IMR-90 (cell line): ENCODE measurements at regions not wholly inside any gene's neighbourhood (a gene's known extent, or its start where the extent isn't known, plus 50 kb on each side); places are given as distances from the start of the nearest gene placed in this dataset.

ENCODE experiments used
- ATAC-seq: fragments of 200-7000 bp; cut with Tn5 transposase; 2 replicates; pipeline ENCODE4 v1.9.1; 2020; ENCODE audit warnings: low read depth, mild to moderate bottlenecking, moderate library complexity
- BruUV-seq: library from RNA; stranded (reverse); fragments of 400-500 nt; replicated peaks from 2 replicates; lab custom pipeline; 2021; lab: Mats Ljungman, UMichigan
- CTCF ChIA-PET: fragments of 300-600 bp; formaldehyde crosslinking; extraction: SDS; loops from one replicate; lab custom pipeline; 2021; ENCODE audit warnings: antibody characterized with exemption; lab: Yijun Ruan, JAX
- POLR2A ChIA-PET: fragments of 300-600 bp; sonication (Branson Sonifier 250); formaldehyde crosslinking; loops from one replicate; lab custom pipeline; 2022; ENCODE audit warnings: antibody characterized with exemption; ENCODE audit not compliant: unreplicated experiment; lab: Charles Lee
- DNase-seq: peaks from one replicate; pipeline ENCODE4 v3.0.0; 2013
- H2AFZ ChIP-seq: replicated peaks from 2 replicates; pipeline ENCODE3; 2013; ENCODE audit warnings: low read length, mild to moderate bottlenecking; ENCODE audit not compliant: poor library complexity
- H2AK5ac ChIP-seq: 2 replicates; pipeline ENCODE4 v1.6.1; 2013; ENCODE audit warnings: low read depth, low read length, inconsistent platforms
- H2AK9ac ChIP-seq: replicated peaks from 2 replicates; pipeline ENCODE3; 2013; ENCODE audit warnings: mild to moderate bottlenecking, low read depth, low read length, moderate library complexity; ENCODE audit not compliant: poor library complexity
- H2BK120ac ChIP-seq: 2 replicates; pipeline ENCODE4 v1.6.1; 2013; ENCODE audit warnings: low read depth, low read length, inconsistent platforms
- H2BK15ac ChIP-seq: 3 replicates; pipeline ENCODE4 v1.6.1; 2013; ENCODE audit warnings: low read depth, low read length, inconsistent platforms
- H2BK20ac ChIP-seq: 2 replicates; pipeline ENCODE4 v1.6.1; 2013; ENCODE audit warnings: low read depth, mild to moderate bottlenecking, inconsistent platforms, low read length, moderate library complexity
- H2BK5ac ChIP-seq: 2 replicates; pipeline ENCODE4 v1.6.1; 2013; ENCODE audit warnings: mild to moderate bottlenecking, low read depth, low read length, inconsistent platforms; ENCODE audit not compliant: poor library complexity, severe bottlenecking
- H3K14ac ChIP-seq: replicated peaks from 2 replicates; pipeline ENCODE4 v1.6.1; 2013; ENCODE audit warnings: low read depth, low read length, inconsistent platforms
- H3K18ac ChIP-seq: 2 replicates; pipeline ENCODE4 v1.6.1; 2013; ENCODE audit warnings: low read depth, low read length, control low read depth
- H3K23ac ChIP-seq: 2 replicates; pipeline ENCODE4 v1.6.1; 2013; ENCODE audit warnings: low read depth, low read length, inconsistent platforms
- H3K27ac ChIP-seq: 2 replicates; pipeline ENCODE4 v1.5.1; 2013; ENCODE audit warnings: mild to moderate bottlenecking, control low read depth, low read length; ENCODE audit not compliant: insufficient read depth
- H3K27me3 ChIP-seq: 2 replicates; pipeline ENCODE4 v1.6.1; 2013; ENCODE audit warnings: low read length; ENCODE audit not compliant: control insufficient read depth, insufficient read depth
- H3K36me3 ChIP-seq: 2 replicates; pipeline ENCODE4 v1.6.1; 2013; ENCODE audit warnings: low read length, mixed read lengths; ENCODE audit not compliant: control insufficient read depth, insufficient read depth
- H3K4ac ChIP-seq: 2 replicates; pipeline ENCODE4 v1.6.1; 2013; ENCODE audit warnings: low read depth, low read length, inconsistent platforms
- H3K4me1 ChIP-seq: 2 replicates; pipeline ENCODE4 v1.6.1; 2013; ENCODE audit warnings: low read length, mixed read lengths; ENCODE audit not compliant: control insufficient read depth, insufficient read depth
- H3K4me2 ChIP-seq: 2 replicates; pipeline ENCODE4 v1.6.1; 2013; ENCODE audit warnings: low read depth, mild to moderate bottlenecking, control low read depth, low read length, moderate library complexity
- H3K4me3 ChIP-seq: 2 replicates; pipeline ENCODE4 v1.5.1; 2013; ENCODE audit warnings: low read depth, mild to moderate bottlenecking, control low read depth, low read length, moderate library complexity; ENCODE audit not compliant: insufficient read depth
- H3K56ac ChIP-seq: 2 replicates; pipeline ENCODE4 v1.6.1; 2013; ENCODE audit warnings: low read length, inconsistent platforms; ENCODE audit not compliant: insufficient read depth; ENCODE audit errors: extremely low read depth
- H3K79me1 ChIP-seq, 2 experiments: 2 replicates each; pipeline ENCODE4 v1.6.1; 2013; ENCODE audit warnings: low read length in 2 of 2, inconsistent platforms in 1 of 2, low read depth in 1 of 2
- H3K9ac ChIP-seq: 2 replicates; pipeline ENCODE4 v1.6.1; 2013; ENCODE audit warnings: low read depth, low read length, control low read depth
- H3K9me1 ChIP-seq: 2 replicates; pipeline ENCODE4 v1.6.1; 2013; ENCODE audit warnings: low read length, inconsistent platforms; ENCODE audit not compliant: insufficient read depth
- H3K9me3 ChIP-seq: 2 replicates; pipeline ENCODE4 v1.6.1; 2013; ENCODE audit warnings: low read length; ENCODE audit not compliant: control insufficient read depth, insufficient read depth
- H4K20me1 ChIP-seq: 2 replicates; pipeline ENCODE4 v1.6.1; 2013; ENCODE audit warnings: low read length, inconsistent platforms; ENCODE audit not compliant: insufficient read depth
- H4K5ac ChIP-seq: 2 replicates; pipeline ENCODE4 v1.6.1; 2013; ENCODE audit warnings: mild to moderate bottlenecking, low read depth, low read length, control low read depth
- H4K8ac ChIP-seq, 2 experiments: 2 replicates each; pipeline ENCODE4 v1.6.1; 2013; ENCODE audit warnings: low read depth in 2 of 2, low read length in 2 of 2, control low read depth in 1 of 2, inconsistent platforms in 1 of 2
- H4K91ac ChIP-seq: 2 replicates; pipeline ENCODE4 v1.6.1; 2013; ENCODE audit warnings: low read depth, low read length, inconsistent platforms; ENCODE audit not compliant: insufficient read depth
- BHLHE40 ChIP-seq: fragments of 150-350 bp; IDR thresholded peaks from 2 replicates; pipeline ENCODE4 v1.6.1; 2016; ENCODE audit warnings: mild to moderate bottlenecking, low read depth, low read length
- CEBPB ChIP-seq: IDR thresholded peaks from 2 replicates; pipeline ENCODE4 v1.6.1; 2012; ENCODE audit warnings: low read depth, low read length, improper control_type of control experiment
- CHD1 ChIP-seq: IDR thresholded peaks from 2 replicates; pipeline ENCODE4 v1.6.1; 2012; ENCODE audit warnings: low read depth, low read length, improper control_type of control experiment
- FOS ChIP-seq: fragments of 150-350 bp; IDR thresholded peaks from 2 replicates; pipeline ENCODE4 v1.6.1; 2016; ENCODE audit warnings: low read depth, low read length
- MAFK ChIP-seq: IDR thresholded peaks from 2 replicates; pipeline ENCODE4 v1.6.1; 2012; ENCODE audit warnings: low read depth, low read length, improper control_type of control experiment
- MAZ ChIP-seq: IDR thresholded peaks from 2 replicates; pipeline ENCODE4 v1.6.1; 2012; ENCODE audit warnings: low read depth, mild to moderate bottlenecking, low read length, improper control_type of control experiment, moderate library complexity, borderline replicate concordance
- MXI1 ChIP-seq: IDR thresholded peaks from 2 replicates; pipeline ENCODE4 v1.6.1; 2012; ENCODE audit warnings: low read depth, mild to moderate bottlenecking, low read length, moderate library complexity, borderline replicate concordance
- NFE2L2 ChIP-seq: fragments of 150-350 bp; IDR thresholded peaks from 2 replicates; pipeline ENCODE4 v1.6.1; 2016; ENCODE audit warnings: low read depth, mild to moderate bottlenecking, low read length
- POLR2A ChIP-seq: IDR thresholded peaks from 2 replicates; pipeline ENCODE4 v1.6.1; 2012; ENCODE audit warnings: mild to moderate bottlenecking, low read depth, low read length
- RAD21 ChIP-seq: IDR thresholded peaks from 2 replicates; pipeline ENCODE4 v1.6.1; 2012; ENCODE audit warnings: low read length, improper control_type of control experiment
- RCOR1 ChIP-seq: IDR thresholded peaks from 2 replicates; pipeline ENCODE4 v1.6.1; 2012; ENCODE audit warnings: mild to moderate bottlenecking, low read length, improper control_type of control experiment; ENCODE audit not compliant: insufficient replicate concordance
- RFX5 ChIP-seq: IDR thresholded peaks from 2 replicates; pipeline ENCODE4 v1.8.0; 2012; ENCODE audit warnings: low read depth, mild to moderate bottlenecking, low read length, moderate library complexity
- SMC3 ChIP-seq: fragments of 150-350 bp; IDR thresholded peaks from 2 replicates; pipeline ENCODE4 v1.6.1; 2016; ENCODE audit warnings: low read depth, mild to moderate bottlenecking, antibody characterized with exemption, low read length, moderate library complexity
- WGBS, 2 experiments: methylation state at CpG; one replicate each; pipeline versions ENCODE4 v1.1.5 to v1.1.7; 2013; ENCODE audit warnings: missing lambda C conversion rate in 2 of 2; ENCODE audit not compliant: insufficient read length in 1 of 2; ENCODE audit errors: extremely low coverage in 2 of 2; 5-methylcytosine and 5-hydroxymethylcytosine counted together
- dilution Hi-C: fragments of 300-500 bp; cut with HindIII; formaldehyde crosslinking; loops from one replicate; pipeline ENCODE4 v1.14.3; 2018; ENCODE audit warnings: low sequenced_read_pairs; ENCODE audit not compliant: unreplicated experiment
- in situ Hi-C: fragments of 300-500 bp; cut with MboI; formaldehyde crosslinking; loops from 3 replicates; pipeline ENCODE4 v1.14.3; 2019; ENCODE audit warnings: low sequenced_read_pairs, inconsistent platforms, mixed read lengths
- intact Hi-C: fragments of 100-400 bp; cut with micrococcal nuclease; formaldehyde crosslinking; loops from 2 replicates; pipeline ENCODE4 v1.10.0; 2022
- TF ChIP-seq, protein P1 (sequence below): conservative IDR thresholded peaks from 2 replicates; pipeline ENCODE4 v1.5.1; 2012; ENCODE audit warnings: mild to moderate bottlenecking, low read depth, low read length, improper control_type of control experiment
- TF ChIP-seq, protein P2 (sequence below): fragments of 150-350 bp; IDR thresholded peaks from 2 replicates; pipeline ENCODE4 v1.6.1; 2016; ENCODE audit warnings: low read depth, mild to moderate bottlenecking, low read length, moderate library complexity, borderline replicate concordance
- TF ChIP-seq, protein P3 (sequence below): fragments of 150-350 bp; IDR thresholded peaks from 2 replicates; pipeline ENCODE4 v1.6.1; 2017; ENCODE audit warnings: mild to moderate bottlenecking, antibody characterized with exemption, low read length, low read depth

DNA sequence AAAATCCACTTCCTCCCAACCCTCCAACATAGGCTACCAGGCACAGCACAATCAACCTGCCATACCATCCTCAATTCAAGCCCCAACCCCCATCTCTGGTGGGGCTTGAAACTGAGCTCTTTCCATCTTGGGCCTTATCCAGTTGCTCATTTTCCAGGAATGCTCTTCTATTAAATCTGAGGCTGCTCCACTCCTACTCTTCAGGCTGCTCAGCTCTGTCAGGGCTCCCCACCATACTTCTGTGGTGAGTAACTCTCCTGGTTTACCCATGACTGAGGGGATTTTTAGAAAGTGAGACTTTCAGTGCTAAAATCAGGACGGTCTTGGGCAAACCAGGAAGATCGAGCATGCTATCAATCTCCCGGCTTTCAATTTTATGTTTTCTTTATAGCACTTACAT is 512.8 kb downstream of the LMO7 start:
- Histone ChIP-seq H3K23ac (no peak overlapping the region), H3K9me1 (no peaks in the 10 kb centered on the region), H2BK5ac (peak overlapping the region; percentile 58), H3K4me3 (no peak overlapping the region), H3K27ac (no peak overlapping the region), H2BK120ac (0 out of 2 replicates have a peak overlapping the region, but pooled peaks have one; percentile 5), H3K9me3 (no peaks in the 10 kb centered on the region), H3K4me2 (no peak overlapping the region; the same call in 1 of the 2 replicates), H3K27me3 (no peaks in the 10 kb centered on the region), H4K20me1 (no peaks in the 10 kb centered on the region), H3K9ac (no peak overlapping the region), H4K91ac (0 out of 2 replicates have a peak overlapping the region, but pooled peaks have one; percentile 12), H3K4ac (no peak overlapping the region), H3K36me3 (no peaks in the 10 kb centered on the region), H3K14ac (no peak overlapping the region), H4K5ac (no peak overlapping the region), H3K79me1 (no peaks in the 10 kb centered on the region), H2AFZ (peak overlapping the region; percentile 35), H3K18ac (no peak overlapping the region), H2BK15ac (peak overlapping the region; percentile 37; the same call in 1 of the 3 replicates), H2AK9ac (no peak overlapping the region), H4K8ac (no peak overlapping the region; a peak in 2 of 4 replicates), H2BK20ac (0 out of 2 replicates have a peak overlapping the region, but pooled peaks have one; percentile 57), H2AK5ac (no peak overlapping the region), H3K4me1 (peaks cover 2% of the 10 kb centered on the region), H3K56ac (no peak overlapping the region)
- in situ Hi-C loops: no loop called here
- ChIA-PET CTCF (interaction anchor here (0.6 to 1.0 kb wide), 3 partner anchors 9 to 212 kb away, joined by 3 to 5 read pairs (median 3); no protein-coding TSS in a partner anchor), POLR2A (no interaction called here)
- intact Hi-C loops: no loop called here
- ATAC-seq: peak; percentile 100
- no CpG with 5 or more reads among the region's 3 CpGs for WGBS, 2 experiments
- peak; percentile 93 for DNase-seq
- dilution Hi-C loops: no loop called here
- no TSS peak for BruUV-seq
- TF ChIP-seq RCOR1 (peak; percentile 47), RAD21 (no peak), FOS (peak; percentile 62), CHD1 (no peak), RFX5 (no peak), SMC3 (no peak), MAFK (no peak), MAZ (peak; percentile 58; the same call in 1 of the 2 replicates), NFE2L2 (no peak; the same call in 1 of the 2 replicates), BHLHE40 (no peak), POLR2A (no peak), MXI1 (no peak), CEBPB (peak; percentile 28; the same call in 1 of the 2 replicates)
- TF ChIP-seq, protein P1, sequence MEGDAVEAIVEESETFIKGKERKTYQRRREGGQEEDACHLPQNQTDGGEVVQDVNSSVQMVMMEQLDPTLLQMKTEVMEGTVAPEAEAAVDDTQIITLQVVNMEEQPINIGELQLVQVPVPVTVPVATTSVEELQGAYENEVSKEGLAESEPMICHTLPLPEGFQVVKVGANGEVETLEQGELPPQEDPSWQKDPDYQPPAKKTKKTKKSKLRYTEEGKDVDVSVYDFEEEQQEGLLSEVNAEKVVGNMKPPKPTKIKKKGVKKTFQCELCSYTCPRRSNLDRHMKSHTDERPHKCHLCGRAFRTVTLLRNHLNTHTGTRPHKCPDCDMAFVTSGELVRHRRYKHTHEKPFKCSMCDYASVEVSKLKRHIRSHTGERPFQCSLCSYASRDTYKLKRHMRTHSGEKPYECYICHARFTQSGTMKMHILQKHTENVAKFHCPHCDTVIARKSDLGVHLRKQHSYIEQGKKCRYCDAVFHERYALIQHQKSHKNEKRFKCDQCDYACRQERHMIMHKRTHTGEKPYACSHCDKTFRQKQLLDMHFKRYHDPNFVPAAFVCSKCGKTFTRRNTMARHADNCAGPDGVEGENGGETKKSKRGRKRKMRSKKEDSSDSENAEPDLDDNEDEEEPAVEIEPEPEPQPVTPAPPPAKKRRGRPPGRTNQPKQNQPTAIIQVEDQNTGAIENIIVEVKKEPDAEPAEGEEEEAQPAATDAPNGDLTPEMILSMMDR: no peak
- TF ChIP-seq, protein P2, sequence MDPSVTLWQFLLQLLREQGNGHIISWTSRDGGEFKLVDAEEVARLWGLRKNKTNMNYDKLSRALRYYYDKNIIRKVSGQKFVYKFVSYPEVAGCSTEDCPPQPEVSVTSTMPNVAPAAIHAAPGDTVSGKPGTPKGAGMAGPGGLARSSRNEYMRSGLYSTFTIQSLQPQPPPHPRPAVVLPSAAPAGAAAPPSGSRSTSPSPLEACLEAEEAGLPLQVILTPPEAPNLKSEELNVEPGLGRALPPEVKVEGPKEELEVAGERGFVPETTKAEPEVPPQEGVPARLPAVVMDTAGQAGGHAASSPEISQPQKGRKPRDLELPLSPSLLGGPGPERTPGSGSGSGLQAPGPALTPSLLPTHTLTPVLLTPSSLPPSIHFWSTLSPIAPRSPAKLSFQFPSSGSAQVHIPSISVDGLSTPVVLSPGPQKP: no peak
- TF ChIP-seq, protein P3, sequence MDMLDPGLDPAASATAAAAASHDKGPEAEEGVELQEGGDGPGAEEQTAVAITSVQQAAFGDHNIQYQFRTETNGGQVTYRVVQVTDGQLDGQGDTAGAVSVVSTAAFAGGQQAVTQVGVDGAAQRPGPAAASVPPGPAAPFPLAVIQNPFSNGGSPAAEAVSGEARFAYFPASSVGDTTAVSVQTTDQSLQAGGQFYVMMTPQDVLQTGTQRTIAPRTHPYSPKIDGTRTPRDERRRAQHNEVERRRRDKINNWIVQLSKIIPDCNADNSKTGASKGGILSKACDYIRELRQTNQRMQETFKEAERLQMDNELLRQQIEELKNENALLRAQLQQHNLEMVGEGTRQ: no peak
